A673 (cell line): ENCODE measurements at regions not wholly inside any gene's neighbourhood (a gene's known extent, or its start where the extent isn't known, plus 50 kb on each side); places are given as distances from the start of the nearest gene placed in this dataset.

Experiments used
- BruUV-seq: library from RNA; stranded (reverse); fragments of 400-500 nt; replicated peaks from 2 replicates; lab custom pipeline; 2021; lab: Mats Ljungman, UMichigan
- CTCF ChIA-PET: fragments of 300-600 bp; sonication (Branson Sonifier 250); formaldehyde crosslinking; loops from one replicate; lab custom pipeline; 2022; ENCODE audit warnings: antibody characterized with exemption; lab: Charles Lee
- POLR2A ChIA-PET: fragments of 300-600 bp; sonication (Branson Sonifier 250); formaldehyde crosslinking; loops from one replicate; lab custom pipeline; 2022; ENCODE audit warnings: antibody characterized with exemption; ENCODE audit not compliant: low non-redundant PET; lab: Charles Lee
- DNase-seq: peaks from one replicate; pipeline ENCODE4 v3.0.0-alpha.2; 2015; ENCODE audit warnings: low spot score
- H3K27ac ChIP-seq: fragments of 200-600 bp; sonication (generic); 2 replicates; pipeline ENCODE4 v1.5.1; 2016; ENCODE audit warnings: mixed run types, low read depth, mild to moderate bottlenecking, mixed read lengths, antibody characterized with exemption, low read length; ENCODE audit not compliant: poor library complexity, severe bottlenecking
- H3K27me3 ChIP-seq: fragments of 200-600 bp; sonication (generic); replicated peaks from 2 replicates; pipeline ENCODE4 v1.6.1; 2017; ENCODE audit warnings: mixed run types, low read depth, mild to moderate bottlenecking, mixed read lengths, antibody characterized with exemption, low read length; ENCODE audit not compliant: insufficient read depth, poor library complexity
- H3K36me3 ChIP-seq: fragments of 200-600 bp; sonication (generic); 2 replicates; pipeline ENCODE4 v1.6.1; 2016; ENCODE audit warnings: mixed run types, mild to moderate bottlenecking, mixed read lengths, antibody characterized with exemption, low read length; ENCODE audit not compliant: insufficient read depth, poor library complexity, severe bottlenecking
- H3K4me1 ChIP-seq: fragments of 200-600 bp; sonication (generic); 2 replicates; pipeline ENCODE4 v1.6.1; 2017; ENCODE audit warnings: mixed run types, mild to moderate bottlenecking, mixed read lengths, antibody characterized with exemption, low read length; ENCODE audit not compliant: insufficient read depth, poor library complexity, severe bottlenecking
- H3K4me3 ChIP-seq: fragments of 200-600 bp; sonication (generic); 2 replicates; pipeline ENCODE4 v1.5.1; 2016; ENCODE audit warnings: low read depth, mixed run types, mild to moderate bottlenecking, mixed read lengths, low read length; ENCODE audit not compliant: poor library complexity, severe bottlenecking
- H3K9me3 ChIP-seq: fragments of 200-600 bp; sonication (generic); 2 replicates; pipeline ENCODE4 v1.6.1; 2016; ENCODE audit warnings: mixed run types, low read depth, mild to moderate bottlenecking, mixed read lengths, antibody characterized with exemption, low read length; ENCODE audit not compliant: poor library complexity, severe bottlenecking
- CTCF ChIP-seq: fragments of 300-800, 200-600 bp; sonication (generic); conservative IDR thresholded peaks from 2 replicates; pipeline ENCODE4 v1.5.1; 2017; ENCODE audit warnings: low read depth, mild to moderate bottlenecking, antibody characterized with exemption, low read length, moderate library complexity, mixed read lengths
- EZH2 ChIP-seq: fragments of 200-600 bp; sonication (generic); IDR thresholded peaks from 2 replicates; pipeline ENCODE4 v1.6.1; 2017; ENCODE audit warnings: borderline replicate concordance, low read depth, mild to moderate bottlenecking, mixed read lengths, antibody characterized with exemption, low read length; ENCODE audit not compliant: poor library complexity, severe bottlenecking
- intact Hi-C: fragments of 100-400 bp; cut with micrococcal nuclease; formaldehyde crosslinking; loops from one replicate; pipeline ENCODE4 v1.10.0; 2022; ENCODE audit not compliant: unreplicated experiment

- Histone ChIP-seq H3K36me3 (no peaks in the 10 kb centered on the region), H3K27ac (no peak overlapping the region), H3K4me1 (no peaks in the 10 kb centered on the region), H3K27me3 (no peaks in the 10 kb centered on the region), H3K9me3 (no peaks in the 10 kb centered on the region), H3K4me3 (no peak overlapping the region)
- intact Hi-C loops: no loop called here
- no TSS peak for BruUV-seq
- DNase-seq: no peak
- ChIA-PET CTCF (no interaction called here), POLR2A (no interaction called here)
- no peak for TF ChIP-seq EZH2
- TF ChIP-seq CTCF: no peak
These were observed 852.1 kb upstream of the MBL2 start for GRCh38 chr10:53624722-53625121.

GRCh38 chr10:53622201-53622600 is 849.6 kb upstream of the MBL2 start:
- ChIA-PET CTCF (no interaction called here), POLR2A (no interaction called here)
- Histone ChIP-seq H3K27ac (no peak overlapping the region), H3K4me1 (no peaks in the 10 kb centered on the region), H3K36me3 (no peaks in the 10 kb centered on the region), H3K27me3 (no peaks in the 10 kb centered on the region), H3K9me3 (no peaks in the 10 kb centered on the region), H3K4me3 (no peak overlapping the region)
- TF ChIP-seq EZH2 (no peak), CTCF (no peak)
- DNase-seq: no peak
- BruUV-seq: no TSS peak
- intact Hi-C loops: no loop called here

DNA sequence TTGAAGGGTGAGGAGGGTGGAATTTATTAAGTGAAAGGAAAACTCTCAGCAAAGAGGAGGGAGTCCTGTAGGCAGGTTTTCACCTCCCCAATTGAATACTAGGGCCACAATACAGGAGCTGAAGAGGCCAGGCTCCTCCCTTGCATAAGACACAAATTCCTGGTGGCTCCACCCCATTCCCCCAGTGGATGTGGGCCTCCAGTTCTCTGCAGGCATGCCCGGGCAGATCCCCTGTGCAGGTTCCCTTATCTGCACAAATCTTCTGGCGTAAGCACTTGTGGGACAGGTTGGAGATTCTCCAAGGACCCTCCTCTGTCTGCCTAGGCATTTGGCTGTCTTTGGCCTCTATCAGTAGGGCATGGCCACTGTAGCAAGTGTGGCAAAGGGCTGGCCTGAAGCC is 847.1 kb upstream of the MBL2 start:
- H3K27me3 ChIP-seq: no peaks in the 10 kb centered on the region
- ChIA-PET CTCF (no interaction called here), POLR2A (no interaction called here)
- no peak for DNase-seq
- intact Hi-C loops: no loop called here
- TF ChIP-seq CTCF (no peak), EZH2 (no peak)
- no TSS peak for BruUV-seq
- H3K4me1 ChIP-seq: no peaks in the 10 kb centered on the region
- no peak overlapping the region for H3K4me3 ChIP-seq
- H3K9me3 ChIP-seq: no peaks in the 10 kb centered on the region
- no peak overlapping the region for H3K27ac ChIP-seq
- no peaks in the 10 kb centered on the region for H3K36me3 ChIP-seq
